SU-DHL-6 (cell line): ENCODE measurements at regions not wholly inside any gene's neighbourhood (a gene's known extent, or its start where the extent isn't known, plus 50 kb on each side); places are given as distances from the start of the nearest gene placed in this dataset.

Experiments used
- H2AFZ ChIP-seq: fragments of 200-600 bp; sonication (generic); 2 replicates; pipeline ENCODE4 v1.6.1; 2014; ENCODE audit warnings: low read depth, mild to moderate bottlenecking, moderate library complexity, mixed read lengths, antibody characterized with exemption, low read length; ENCODE audit not compliant: severe bottlenecking
- H3F3A ChIP-seq: fragments of 200-600 bp; shearing (Covaris generic); 2 replicates; pipeline ENCODE4 v1.6.0; 2016; ENCODE audit warnings: antibody characterized with exemption, mild to moderate bottlenecking; ENCODE audit not compliant: insufficient read depth
- H3K27ac ChIP-seq: fragments of 200-600 bp; sonication (generic); 2 replicates; pipeline ENCODE4 v1.5.1; 2016; ENCODE audit warnings: low read depth, mild to moderate bottlenecking, low read length, moderate library complexity, mixed read lengths
- H3K27me3 ChIP-seq: fragments of 200-600 bp; sonication (generic), shearing (Covaris generic); 2 replicates; pipeline ENCODE4 v1.6.0; 2014; ENCODE audit warnings: mild to moderate bottlenecking, low read length
- H3K36me3 ChIP-seq: fragments of 200-600 bp; sonication (generic); 2 replicates; pipeline ENCODE4 v1.6.1; 2014; ENCODE audit warnings: mild to moderate bottlenecking, low read length, mixed read lengths
- H3K4me2 ChIP-seq: fragments of 300-600, 200-600 bp; shearing (Covaris generic), sonication (generic); 2 replicates; pipeline ENCODE4 v1.6.0; 2014; ENCODE audit warnings: low read length, low read depth, mild to moderate bottlenecking; ENCODE audit not compliant: poor library complexity, severe bottlenecking
- H3K4me3 ChIP-seq: fragments of 200-600 bp; sonication (generic); 2 replicates; pipeline ENCODE4 v1.5.1; 2014; ENCODE audit warnings: antibody characterized with exemption, low read length, mild to moderate bottlenecking, mixed read lengths; ENCODE audit not compliant: insufficient read depth, poor library complexity, severe bottlenecking
- H3K79me2 ChIP-seq: fragments of 200-600 bp; sonication (generic); 2 replicates; pipeline ENCODE4 v1.6.1; 2014; ENCODE audit warnings: mild to moderate bottlenecking, low read length, moderate library complexity; ENCODE audit not compliant: insufficient read depth
- H3K9ac ChIP-seq: fragments of 200-600 bp; sonication (generic); 2 replicates; pipeline ENCODE4 v1.7.0; 2014; ENCODE audit warnings: mild to moderate bottlenecking, low read length
- H3K9me2 ChIP-seq: fragments of 200-600 bp; sonication (generic); replicated peaks from 2 replicates; pipeline ENCODE4 v1.6.1; 2014; ENCODE audit warnings: low read length; ENCODE audit not compliant: insufficient read depth
- H3K9me3 ChIP-seq: fragments of 200-600 bp; sonication (generic); 2 replicates; pipeline ENCODE4 v1.6.1; 2014; ENCODE audit warnings: low read length, mixed read lengths; ENCODE audit not compliant: insufficient read depth
- H4K20me1 ChIP-seq: fragments of 200-600 bp; sonication (generic); 2 replicates; pipeline ENCODE4 v1.6.1; 2014; ENCODE audit warnings: low read depth, mild to moderate bottlenecking, antibody characterized with exemption, low read length, moderate library complexity, mixed read lengths
- CTCF ChIP-seq: fragments of 200-600 bp; sonication (generic); IDR thresholded peaks from one replicate; pipeline ENCODE4 v1.5.1; 2017; ENCODE audit warnings: antibody characterized with exemption, mild to moderate bottlenecking, low read length, moderate library complexity; ENCODE audit not compliant: insufficient read depth, poor library complexity, severe bottlenecking
- EZH2phosphoT487 ChIP-seq: fragments of 200-600 bp; sonication (generic), shearing (Covaris generic); conservative IDR thresholded peaks from 2 replicates; pipeline ENCODE4 v1.6.1; 2018; ENCODE audit warnings: mild to moderate bottlenecking, antibody characterized with exemption, low read length, moderate library complexity, mixed read lengths

- H3K4me2 ChIP-seq, result no peak overlapping the region
- H3K9me3 ChIP-seq, result no peaks in the 10 kb centered on the region
- no peaks in the 10 kb centered on the region for H3F3A ChIP-seq
- no peak overlapping the region for H2AFZ ChIP-seq
- no peak overlapping the region for H3K27ac ChIP-seq
- H4K20me1 ChIP-seq, result no peaks in the 10 kb centered on the region
- H3K4me3 ChIP-seq, result no peak overlapping the region
- no peaks in the 10 kb centered on the region for H3K79me2 ChIP-seq
- H3K36me3 ChIP-seq, result no peaks in the 10 kb centered on the region
- H3K9ac ChIP-seq, result no peak overlapping the region
- no peaks in the 10 kb centered on the region for H3K9me2 ChIP-seq
- H3K27me3 ChIP-seq, result no peaks in the 10 kb centered on the region
- TF ChIP-seq CTCF (no peak), EZH2phosphoT487 (no peak)
Observed at GRCh38 chr12:78473136-78473535, 391.4 kb upstream of the SYT1 start.

- H3F3A ChIP-seq, result no peaks in the 10 kb centered on the region
- no peak overlapping the region for H2AFZ ChIP-seq
- no peaks in the 10 kb centered on the region for H3K27me3 ChIP-seq
Observed at GRCh38 chr12:78473561-78473960, 391.0 kb upstream of the SYT1 start.

GRCh38 chr12:78483767-78484315 is 380.7 kb upstream of the SYT1 start:
- Histone ChIP-seq H4K20me1 (no peaks in the 10 kb centered on the region), H3K4me3 (no peak overlapping the region), H3K36me3 (no peaks in the 10 kb centered on the region), H3K27me3 (no peaks in the 10 kb centered on the region), H3K9ac (no peak overlapping the region), H3K27ac (no peak overlapping the region), H3K79me2 (no peaks in the 10 kb centered on the region), H2AFZ (no peak overlapping the region), H3F3A (no peaks in the 10 kb centered on the region), H3K9me2 (no peaks in the 10 kb centered on the region), H3K9me3 (no peaks in the 10 kb centered on the region), H3K4me2 (no peak overlapping the region)
- TF ChIP-seq EZH2phosphoT487 (no peak), CTCF (no peak)

More at GRCh38 chr12:78473561-78473960, 391.0 kb upstream of the SYT1 start:
- Histone ChIP-seq H3K9me3 (no peaks in the 10 kb centered on the region), H3K4me2 (no peak overlapping the region), H3K9ac (no peak overlapping the region), H3K9me2 (no peaks in the 10 kb centered on the region), H3K27ac (no peak overlapping the region), H3K36me3 (no peaks in the 10 kb centered on the region), H4K20me1 (no peaks in the 10 kb centered on the region), H3K79me2 (no peaks in the 10 kb centered on the region), H3K4me3 (no peak overlapping the region)
- no peak for TF ChIP-seq CTCF
- no peak for TF ChIP-seq EZH2phosphoT487
